ENCODE measurements at regions not wholly inside any gene's neighbourhood (a gene's known extent, or its start where the extent isn't known, plus 50 kb on each side); places are given as distances from the start of the nearest gene placed in this dataset.

DNA sequence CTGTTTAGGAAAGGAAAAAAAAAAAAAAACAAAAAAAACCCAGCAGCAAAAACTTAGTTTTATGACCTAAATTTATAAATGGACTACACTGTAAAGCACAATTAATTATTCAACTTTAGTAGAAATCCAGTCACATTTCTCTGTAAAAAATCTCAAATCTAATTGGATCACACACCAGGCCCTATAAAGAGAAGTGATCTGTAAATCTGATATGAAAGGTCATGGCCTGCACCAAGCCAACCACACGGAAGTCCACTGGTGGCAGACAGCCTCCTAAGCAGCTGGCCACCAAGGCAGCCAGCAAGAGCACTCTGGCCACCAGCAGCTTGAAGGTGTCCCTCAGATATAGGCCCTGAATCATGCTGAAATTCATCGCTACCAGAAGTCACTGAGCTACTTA lies 131.6 kb downstream of the HFE start:
- ChIA-PET CTCF (no interaction called here), POLR2A (interaction anchor here (0.6 to 4.0 kb wide), 13 partner anchors 8 to 928 kb away, joined by 3 to 112 read pairs (median 5); a partner anchor contains a TSS)
- H3K9me3 Mint-ChIP-seq: no peaks in the 10 kb centered on the region
- H3K4me3 Mint-ChIP-seq: no peak overlapping the region
- H3K36me3 Mint-ChIP-seq (ENCODE audit: low read depth): no peaks in the 10 kb centered on the region
- intact Hi-C loops (cut with micrococcal nuclease): loop anchor here (5.0 kb wide), 1 partner anchor 187 kb away; a partner anchor contains a TSS
- ATAC-seq (ENCODE audit: low read depth) (no peak), DNase-seq (no peak)
- H3K27ac Mint-ChIP-seq: no peak overlapping the region
- no peaks in the 10 kb centered on the region for H3K27me3 Mint-ChIP-seq
- peaks cover 12% of the 10 kb centered on the region for H3K4me1 Mint-ChIP-seq
- TF ChIP-seq, protein P1, sequence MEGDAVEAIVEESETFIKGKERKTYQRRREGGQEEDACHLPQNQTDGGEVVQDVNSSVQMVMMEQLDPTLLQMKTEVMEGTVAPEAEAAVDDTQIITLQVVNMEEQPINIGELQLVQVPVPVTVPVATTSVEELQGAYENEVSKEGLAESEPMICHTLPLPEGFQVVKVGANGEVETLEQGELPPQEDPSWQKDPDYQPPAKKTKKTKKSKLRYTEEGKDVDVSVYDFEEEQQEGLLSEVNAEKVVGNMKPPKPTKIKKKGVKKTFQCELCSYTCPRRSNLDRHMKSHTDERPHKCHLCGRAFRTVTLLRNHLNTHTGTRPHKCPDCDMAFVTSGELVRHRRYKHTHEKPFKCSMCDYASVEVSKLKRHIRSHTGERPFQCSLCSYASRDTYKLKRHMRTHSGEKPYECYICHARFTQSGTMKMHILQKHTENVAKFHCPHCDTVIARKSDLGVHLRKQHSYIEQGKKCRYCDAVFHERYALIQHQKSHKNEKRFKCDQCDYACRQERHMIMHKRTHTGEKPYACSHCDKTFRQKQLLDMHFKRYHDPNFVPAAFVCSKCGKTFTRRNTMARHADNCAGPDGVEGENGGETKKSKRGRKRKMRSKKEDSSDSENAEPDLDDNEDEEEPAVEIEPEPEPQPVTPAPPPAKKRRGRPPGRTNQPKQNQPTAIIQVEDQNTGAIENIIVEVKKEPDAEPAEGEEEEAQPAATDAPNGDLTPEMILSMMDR (IDR thresholded peaks at IDR 0.05): no peak

DNA sequence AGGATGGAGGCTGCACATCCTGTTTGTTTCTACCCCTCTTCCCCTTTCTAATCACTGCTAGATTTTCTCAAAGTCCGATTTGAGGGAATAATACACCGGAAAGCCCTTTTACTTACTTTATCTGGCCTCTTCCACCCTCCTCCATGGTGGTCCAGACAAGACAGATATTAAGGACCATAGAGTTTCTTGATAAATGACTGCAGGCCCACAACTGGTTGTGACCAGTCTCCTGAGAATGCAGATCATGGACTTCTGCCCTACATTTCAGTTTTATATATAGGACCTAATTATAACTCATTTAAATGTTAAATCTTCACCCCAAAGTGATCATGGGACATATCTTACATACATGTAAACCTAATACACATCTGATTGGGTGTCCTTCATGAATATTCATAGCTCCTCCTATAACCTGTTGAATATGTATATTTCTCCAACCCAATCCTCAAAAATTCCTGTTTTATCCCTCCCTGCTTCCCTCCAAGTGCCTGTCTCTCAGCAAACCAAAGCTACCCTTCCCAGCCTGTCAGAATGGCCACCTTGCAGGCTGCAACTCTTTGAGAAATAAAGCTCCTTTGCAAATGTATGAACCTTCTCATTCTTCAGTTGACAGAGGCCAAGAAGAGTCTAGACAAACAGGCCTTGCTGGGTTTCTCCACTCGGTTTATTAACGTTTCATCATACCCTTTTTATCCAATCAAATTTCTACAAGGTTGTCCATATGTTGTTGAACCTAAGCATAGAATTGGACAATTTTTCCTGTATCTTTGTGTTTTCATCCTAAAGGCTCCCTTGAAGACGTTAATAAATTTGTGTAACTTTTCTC lies 133.1 kb downstream of the HFE start:
- ChIA-PET POLR2A (interaction anchor here (0.7 to 6.9 kb wide), 13 partner anchors 14 to 1673 kb away, joined by 3 to 161 read pairs (median 4); a partner anchor contains a TSS), CTCF (no interaction called here)
- H3K27ac Mint-ChIP-seq: peak overlapping the region; percentile 50
- H3K4me3 Mint-ChIP-seq: no peak overlapping the region
- no peak for DNase-seq
- no peaks in the 10 kb centered on the region for H3K36me3 Mint-ChIP-seq (ENCODE audit: low read depth)
- H3K4me1 Mint-ChIP-seq: peaks cover 6% of the 10 kb centered on the region
- no peak for ATAC-seq (ENCODE audit: low read depth)
- no peaks in the 10 kb centered on the region for H3K27me3 Mint-ChIP-seq
- no peaks in the 10 kb centered on the region for H3K9me3 Mint-ChIP-seq
- intact Hi-C loops (cut with micrococcal nuclease): loop anchor here (5.0 kb wide), 1 partner anchor 302 kb away; no protein-coding TSS in a partner anchor
- TF ChIP-seq, protein P1 (IDR thresholded peaks at IDR 0.05): no peak

DNA sequence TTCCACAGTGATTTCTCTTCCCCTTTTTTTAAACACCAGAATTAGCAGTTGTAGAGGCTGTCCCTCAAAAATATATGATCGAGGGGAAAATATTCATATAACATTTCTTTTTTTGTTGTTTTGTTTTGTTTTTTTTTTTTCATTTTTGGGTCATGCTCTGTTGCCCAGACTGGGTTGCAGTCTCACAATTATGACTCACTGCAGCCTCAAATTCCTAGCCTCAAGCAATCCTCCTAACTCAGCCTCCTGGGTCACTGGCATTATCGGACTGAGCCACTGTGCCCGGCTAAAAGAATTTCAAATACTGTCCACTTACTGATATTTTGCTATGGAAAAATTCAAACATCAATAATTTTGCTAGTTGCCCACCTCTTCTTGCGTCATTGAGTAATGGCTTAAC lies 134.0 kb downstream of the HFE start:
- Mint-ChIP-seq H3K36me3 (ENCODE audit: low read depth) (no peaks in the 10 kb centered on the region), H3K9me3 (no peaks in the 10 kb centered on the region), H3K4me3 (no peak overlapping the region), H3K27ac (no peak overlapping the region), H3K27me3 (no peaks in the 10 kb centered on the region), H3K4me1 (peaks cover 6% of the 10 kb centered on the region)
- intact Hi-C loops (cut with micrococcal nuclease): loop anchor here (5.0 kb wide), 1 partner anchor 301 kb away; no protein-coding TSS in a partner anchor
- ATAC-seq (ENCODE audit: low read depth): no peak
- TF ChIP-seq, protein P1 (IDR thresholded peaks at IDR 0.05): no peak
- ChIA-PET CTCF (no interaction called here), POLR2A (interaction anchor here (0.7 to 6.9 kb wide), 11 partner anchors 13 to 1672 kb away, joined by 3 to 161 read pairs (median 4); a partner anchor contains a TSS)
- DNase-seq: no peak

DNA sequence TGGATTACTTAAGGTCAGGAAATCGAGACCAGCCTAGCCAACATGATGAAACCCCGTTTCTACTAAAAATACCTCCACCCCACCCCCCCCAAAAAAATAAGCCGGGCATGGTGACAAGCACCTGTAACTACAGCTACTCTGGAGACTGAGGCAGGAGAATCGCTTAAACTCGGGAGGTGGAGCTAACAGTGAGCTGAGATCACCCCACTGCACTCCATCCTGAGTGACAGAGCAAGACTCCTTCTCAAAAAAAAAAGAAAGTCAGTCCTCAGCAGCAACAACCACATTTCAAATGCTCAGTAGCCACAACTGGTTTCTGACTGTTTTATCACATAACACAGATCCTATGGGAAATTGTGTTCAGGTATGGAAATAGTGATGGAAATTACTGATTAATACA lies 135.3 kb downstream of the HFE start:
- intact Hi-C loops (cut with micrococcal nuclease): loop anchor here (5.0 kb wide), 1 partner anchor 300 kb away; no protein-coding TSS in a partner anchor
- peaks cover 6% of the 10 kb centered on the region for H3K4me1 Mint-ChIP-seq
- H3K27ac Mint-ChIP-seq: no peak overlapping the region
- peaks cover 6% of the 10 kb centered on the region for H3K36me3 Mint-ChIP-seq (ENCODE audit: low read depth)
- no peak overlapping the region for H3K4me3 Mint-ChIP-seq
- DNase-seq (no peak), ATAC-seq (ENCODE audit: low read depth) (no peak)
- no peaks in the 10 kb centered on the region for H3K9me3 Mint-ChIP-seq
- no peaks in the 10 kb centered on the region for H3K27me3 Mint-ChIP-seq
- POLR2A ChIA-PET: interaction anchor here (0.6 to 6.9 kb wide), 14 partner anchors 7 to 1644 kb away, joined by 3 to 161 read pairs (median 24); a partner anchor contains a TSS
- CTCF ChIA-PET: interaction anchor here (0.6 kb wide), 1 partner anchor 40 kb away, joined by 3 read pairs; no protein-coding TSS in a partner anchor
- TF ChIP-seq, protein P1 (IDR thresholded peaks at IDR 0.05): no peak

DNA sequence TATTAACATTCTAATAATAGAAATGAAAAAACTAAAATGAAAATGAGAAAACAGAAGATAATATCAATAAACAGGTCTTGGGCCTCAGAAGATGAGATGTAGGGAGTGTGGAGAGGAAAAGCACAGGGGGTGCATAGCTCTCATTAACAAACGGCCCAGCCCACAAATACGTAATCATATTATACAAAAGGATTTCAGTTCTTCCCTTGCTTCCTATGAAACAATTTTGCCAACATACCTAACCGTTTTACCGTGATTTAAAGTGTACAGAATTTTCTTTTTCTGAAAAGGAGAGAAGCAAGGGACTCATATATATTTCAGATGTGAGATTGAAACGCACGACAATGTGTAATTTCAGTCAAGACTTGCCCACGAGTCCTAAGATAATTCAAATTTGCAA lies 136.0 kb downstream of the HFE start:
- POLR2A ChIA-PET: interaction anchor here (0.6 to 6.9 kb wide), 18 partner anchors 7 to 1587 kb away, joined by 3 to 161 read pairs (median 14); partner anchors contain the start of gene HMGN4
- DNase-seq: no peak
- Mint-ChIP-seq H3K27me3 (no peaks in the 10 kb centered on the region), H3K36me3 (ENCODE audit: low read depth) (peaks cover 6% of the 10 kb centered on the region), H3K9me3 (no peaks in the 10 kb centered on the region), H3K27ac (no peak overlapping the region), H3K4me1 (peaks cover 6% of the 10 kb centered on the region), H3K4me3 (no peak overlapping the region)
- peak; percentile 4 for ATAC-seq (ENCODE audit: low read depth)
- CTCF ChIA-PET: interaction anchor here (0.5 to 1.7 kb wide), 3 partner anchors 11 to 315 kb away, joined by 3 read pairs; partner anchors contain the start of gene HMGN4
- TF ChIP-seq, protein P1 (IDR thresholded peaks at IDR 0.05): no peak
- intact Hi-C loops (cut with micrococcal nuclease): loop anchor here (5.0 kb wide), 1 partner anchor 299 kb away; no protein-coding TSS in a partner anchor
